ENCODE measurements at regions not wholly inside any gene's neighbourhood (a gene's known extent, or its start where the extent isn't known, plus 50 kb on each side); places are given as distances from the start of the nearest gene placed in this dataset.
A peak's percentile ranks its signal among the peaks of the same experiment; 100 is the strongest.
"Not testable (repeated sequence)": the region's sequence is repeated elsewhere in the genome, so short reads cannot be mapped to it uniquely, and the experiment has no call there.

DNA sequence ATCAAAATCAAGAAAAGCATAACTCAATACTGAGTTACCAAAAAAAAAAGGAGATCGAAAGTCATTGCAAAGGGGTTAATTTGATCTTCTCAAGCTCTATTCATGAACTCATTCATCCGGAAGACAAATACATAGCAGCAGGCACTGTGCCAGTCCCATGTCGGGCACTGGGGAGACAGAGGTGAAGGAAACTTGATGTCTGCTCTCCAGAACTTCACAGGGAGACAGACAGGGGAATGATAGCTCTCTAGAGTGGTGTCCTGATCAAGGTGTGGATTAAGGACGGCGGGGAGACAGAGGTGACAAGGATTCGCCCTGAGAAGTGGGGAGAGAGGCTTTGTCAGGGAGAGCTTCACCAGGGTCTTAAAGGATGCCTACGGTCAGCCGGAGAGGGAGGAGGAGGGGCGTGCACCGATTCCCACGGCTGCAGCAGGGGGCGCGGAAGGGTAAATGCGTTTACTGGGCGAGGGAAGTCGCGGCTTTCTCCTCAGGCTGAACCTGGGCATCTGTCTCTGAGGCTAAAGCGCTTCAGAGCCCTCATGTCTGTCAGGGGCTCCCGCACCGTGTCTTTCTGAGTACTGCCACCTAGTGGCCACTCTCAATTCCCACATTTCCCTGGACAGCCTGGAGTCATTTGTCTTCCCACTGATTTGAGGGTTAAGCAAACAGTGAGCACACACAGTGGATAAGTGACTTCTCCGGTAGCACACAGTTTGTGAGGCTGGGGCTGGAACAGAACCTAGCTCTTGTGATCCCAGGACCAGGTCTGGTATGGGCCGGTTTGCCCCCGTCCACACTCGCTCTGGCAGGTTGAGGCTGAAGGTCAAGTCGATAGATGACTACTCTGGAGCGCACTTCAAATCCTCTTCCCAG is 152.8 kb downstream of the TENT5C start:
- peak; percentile 83 for DNase-seq (ENCODE audit: unreplicated experiment)
- CTCF ChIA-PET, result interaction anchor here (0.6 to 10.7 kb wide), 74 partner anchors 7 to 1872 kb away, joined by 3 to 395 read pairs (median 4); partner anchors contain the start of gene MAN1A2
- intact Hi-C loops (cut with micrococcal nuclease), result loop anchor here (1.0 to 2.0 kb wide), 3 partner anchors 137 to 246 kb away; no protein-coding TSS in a partner anchor
- H3K36me3 Mint-ChIP-seq (ENCODE audit: insufficient read depth, unreplicated experiment), result no peaks in the 10 kb centered on the region
- H3K4me1 Mint-ChIP-seq (ENCODE audit: insufficient read depth, unreplicated experiment), result peaks cover 11% of the 10 kb centered on the region
- peak overlapping the region; percentile 76 for H3K4me3 Mint-ChIP-seq (ENCODE audit: unreplicated experiment)
- POLR2A ChIA-PET, result interaction anchor here (0.7 to 1.2 kb wide), 5 partner anchors 22 to 246 kb away, joined by 3 read pairs; no protein-coding TSS in a partner anchor
- BruUV-seq (replicated peaks), result no TSS peak
- no peaks in the 10 kb centered on the region for H3K27me3 Mint-ChIP-seq (ENCODE audit: insufficient read depth, unreplicated experiment)
- no peak overlapping the region for H3K27ac Mint-ChIP-seq (ENCODE audit: low read depth, unreplicated experiment)
- TF ChIP-seq, protein P1, sequence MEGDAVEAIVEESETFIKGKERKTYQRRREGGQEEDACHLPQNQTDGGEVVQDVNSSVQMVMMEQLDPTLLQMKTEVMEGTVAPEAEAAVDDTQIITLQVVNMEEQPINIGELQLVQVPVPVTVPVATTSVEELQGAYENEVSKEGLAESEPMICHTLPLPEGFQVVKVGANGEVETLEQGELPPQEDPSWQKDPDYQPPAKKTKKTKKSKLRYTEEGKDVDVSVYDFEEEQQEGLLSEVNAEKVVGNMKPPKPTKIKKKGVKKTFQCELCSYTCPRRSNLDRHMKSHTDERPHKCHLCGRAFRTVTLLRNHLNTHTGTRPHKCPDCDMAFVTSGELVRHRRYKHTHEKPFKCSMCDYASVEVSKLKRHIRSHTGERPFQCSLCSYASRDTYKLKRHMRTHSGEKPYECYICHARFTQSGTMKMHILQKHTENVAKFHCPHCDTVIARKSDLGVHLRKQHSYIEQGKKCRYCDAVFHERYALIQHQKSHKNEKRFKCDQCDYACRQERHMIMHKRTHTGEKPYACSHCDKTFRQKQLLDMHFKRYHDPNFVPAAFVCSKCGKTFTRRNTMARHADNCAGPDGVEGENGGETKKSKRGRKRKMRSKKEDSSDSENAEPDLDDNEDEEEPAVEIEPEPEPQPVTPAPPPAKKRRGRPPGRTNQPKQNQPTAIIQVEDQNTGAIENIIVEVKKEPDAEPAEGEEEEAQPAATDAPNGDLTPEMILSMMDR (IDR thresholded peaks at IDR 0.05; ENCODE audit: unreplicated experiment), result peak; percentile 84
- no peaks in the 10 kb centered on the region for H3K9me3 Mint-ChIP-seq (ENCODE audit: unreplicated experiment)

- Mint-ChIP-seq H3K36me3 (ENCODE audit: insufficient read depth, unreplicated experiment) (no peaks in the 10 kb centered on the region), H3K27ac (ENCODE audit: low read depth, unreplicated experiment) (no peak overlapping the region), H3K4me3 (ENCODE audit: unreplicated experiment) (no peak overlapping the region), H3K9me3 (ENCODE audit: unreplicated experiment) (no peaks in the 10 kb centered on the region), H3K4me1 (ENCODE audit: insufficient read depth, unreplicated experiment) (peaks cover 10% of the 10 kb centered on the region), H3K27me3 (ENCODE audit: insufficient read depth, unreplicated experiment) (no peaks in the 10 kb centered on the region)
- POLR2A ChIA-PET, result no interaction called here
- intact Hi-C loops (cut with micrococcal nuclease), result loop anchor here (1.0 to 2.0 kb wide), 2 partner anchors 136 to 225 kb away; no protein-coding TSS in a partner anchor
- CTCF ChIA-PET, result interaction anchor here (0.6 to 10.7 kb wide), 29 partner anchors 11 to 1873 kb away, joined by 3 to 395 read pairs (median 5); no protein-coding TSS in a partner anchor
- BruUV-seq (replicated peaks), result no TSS peak
- DNase-seq (ENCODE audit: unreplicated experiment), result no peak
- TF ChIP-seq, protein P1 (IDR thresholded peaks at IDR 0.05; ENCODE audit: unreplicated experiment), result no peak
Observed at GRCh38 chr1:117759535-117759934, 153.7 kb downstream of the TENT5C start.

- TF ChIP-seq, protein P1 (IDR thresholded peaks at IDR 0.05; ENCODE audit: unreplicated experiment), result no peak
- H3K27ac Mint-ChIP-seq (ENCODE audit: low read depth, unreplicated experiment), result no peak overlapping the region
- H3K36me3 Mint-ChIP-seq (ENCODE audit: insufficient read depth, unreplicated experiment), result no peaks in the 10 kb centered on the region
- intact Hi-C loops (cut with micrococcal nuclease), result no loop called here
- CTCF ChIA-PET, result interaction anchor here (0.6 to 10.7 kb wide), 10 partner anchors 10 to 601 kb away, joined by 3 to 271 read pairs (median 4); no protein-coding TSS in a partner anchor
- H3K4me1 Mint-ChIP-seq (ENCODE audit: insufficient read depth, unreplicated experiment), result peaks cover 10% of the 10 kb centered on the region
- no peaks in the 10 kb centered on the region for H3K9me3 Mint-ChIP-seq (ENCODE audit: unreplicated experiment)
- BruUV-seq (replicated peaks), result no TSS peak
- no peaks in the 10 kb centered on the region for H3K27me3 Mint-ChIP-seq (ENCODE audit: insufficient read depth, unreplicated experiment)
- POLR2A ChIA-PET, result interaction anchor here (0.7 kb wide), 1 partner anchor 1519 kb away, joined by 3 read pairs; no protein-coding TSS in a partner anchor
- H3K4me3 Mint-ChIP-seq (ENCODE audit: unreplicated experiment), result no peak overlapping the region
- DNase-seq (ENCODE audit: unreplicated experiment), result no peak
Observed at GRCh38 chr1:117760069-117760468, 154.2 kb downstream of the TENT5C start.

DNA sequence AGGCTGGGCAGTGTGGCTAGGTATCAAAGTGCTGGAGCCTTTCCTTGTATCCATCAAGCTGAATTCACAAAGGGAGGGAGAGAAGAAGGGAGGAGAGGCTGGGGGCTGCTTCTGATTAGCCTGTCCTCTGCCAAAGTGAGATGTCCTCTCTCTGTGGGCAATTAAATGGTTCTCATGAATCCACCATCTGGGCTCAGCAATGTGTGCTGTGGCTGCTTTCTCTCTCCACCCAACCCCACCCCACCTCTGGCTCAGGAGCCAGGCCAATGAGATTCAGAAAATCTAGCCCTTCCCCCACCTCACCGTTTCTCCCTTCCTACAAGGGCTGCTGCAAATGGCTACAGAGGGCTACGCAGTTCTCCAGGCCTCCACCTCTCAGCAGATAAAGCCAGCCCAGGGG is 154.6 kb downstream of the TENT5C start:
- no peaks in the 10 kb centered on the region for H3K9me3 Mint-ChIP-seq (ENCODE audit: unreplicated experiment)
- no peak overlapping the region for H3K27ac Mint-ChIP-seq (ENCODE audit: low read depth, unreplicated experiment)
- CTCF ChIA-PET, result interaction anchor here (0.6 to 10.7 kb wide), 10 partner anchors 10 to 250 kb away, joined by 3 to 271 read pairs (median 4); no protein-coding TSS in a partner anchor
- intact Hi-C loops (cut with micrococcal nuclease), result no loop called here
- no peaks in the 10 kb centered on the region for H3K27me3 Mint-ChIP-seq (ENCODE audit: insufficient read depth, unreplicated experiment)
- no TSS peak for BruUV-seq (replicated peaks)
- peaks cover 10% of the 10 kb centered on the region for H3K4me1 Mint-ChIP-seq (ENCODE audit: insufficient read depth, unreplicated experiment)
- DNase-seq (ENCODE audit: unreplicated experiment), result no peak
- no peaks in the 10 kb centered on the region for H3K36me3 Mint-ChIP-seq (ENCODE audit: insufficient read depth, unreplicated experiment)
- H3K4me3 Mint-ChIP-seq (ENCODE audit: unreplicated experiment), result no peak overlapping the region
- POLR2A ChIA-PET, result interaction anchor here (0.7 kb wide), 1 partner anchor 1519 kb away, joined by 3 read pairs; no protein-coding TSS in a partner anchor
- TF ChIP-seq, protein P1 (IDR thresholded peaks at IDR 0.05; ENCODE audit: unreplicated experiment), result no peak

DNA sequence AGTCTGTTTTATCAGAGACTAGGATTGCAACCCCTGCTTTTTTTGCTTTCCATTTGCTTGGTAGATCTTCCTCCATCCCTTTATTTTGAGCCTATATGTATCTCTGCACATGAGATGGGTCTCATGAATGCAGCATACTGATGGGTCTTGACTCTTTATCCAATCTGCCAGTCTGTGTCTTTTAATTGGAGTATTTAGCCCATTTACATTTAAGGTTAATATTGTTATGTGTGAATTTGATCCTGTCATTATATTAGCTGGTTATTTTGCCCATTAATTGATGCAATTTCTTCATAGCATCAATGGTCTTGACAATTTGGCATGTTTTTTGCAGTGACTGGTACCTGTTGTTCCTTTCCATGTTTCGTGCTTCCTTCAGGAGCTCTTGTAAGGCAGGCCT is 161.7 kb downstream of the GDAP2 start:
- H3K4me3 Mint-ChIP-seq (ENCODE audit: unreplicated experiment); intact Hi-C loops (cut with micrococcal nuclease); H3K36me3 Mint-ChIP-seq (ENCODE audit: insufficient read depth, unreplicated experiment); H3K27me3 Mint-ChIP-seq (ENCODE audit: insufficient read depth, unreplicated experiment); BruUV-seq (replicated peaks); DNase-seq (ENCODE audit: unreplicated experiment); H3K27ac Mint-ChIP-seq (ENCODE audit: low read depth, unreplicated experiment); CTCF ChIA-PET; H3K4me1 Mint-ChIP-seq (ENCODE audit: insufficient read depth, unreplicated experiment): not testable (repeated sequence)
- POLR2A ChIA-PET, result interaction anchor here (1.1 kb wide), 1 partner anchor 13 kb away, joined by 3 read pairs; no protein-coding TSS in a partner anchor
- peaks cover 31% of the 10 kb centered on the region for H3K9me3 Mint-ChIP-seq (ENCODE audit: unreplicated experiment)

Measured in MCF 10A (cell line).